ENCODE measurements at regions not wholly inside any gene's neighbourhood (a gene's known extent, or its start where the extent isn't known, plus 50 kb on each side); places are given as distances from the start of the nearest gene placed in this dataset.

DNA sequence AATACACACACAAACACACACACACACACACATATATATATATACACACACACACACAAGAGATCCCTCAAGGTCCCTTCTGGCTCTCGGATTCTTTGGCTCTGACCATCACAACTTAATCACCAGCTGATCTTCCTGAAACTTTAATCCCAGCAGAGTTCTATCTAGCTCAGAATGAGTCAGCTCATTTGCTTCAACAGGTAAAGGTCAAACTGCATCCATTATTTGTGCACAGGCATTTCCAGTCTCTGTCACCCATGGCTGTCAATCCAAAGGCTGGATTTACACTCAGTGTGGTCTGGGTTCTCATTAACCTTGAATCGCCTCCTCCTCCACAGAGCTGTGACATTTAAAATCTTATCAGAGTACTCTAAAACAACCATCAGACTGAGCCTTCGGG, 113.3 kb upstream of the TMPO start:
- H3K4me3 ChIP-seq (ENCODE audit: low read depth, low read length), result no peak overlapping the region
- ChIA-PET CTCF (interaction anchor here (1.1 to 1.8 kb wide), 2 partner anchors 9 to 131 kb away, joined by 4 to 5 read pairs; no protein-coding TSS in a partner anchor), POLR2A (no interaction called here)
- TF ChIP-seq, protein P1, sequence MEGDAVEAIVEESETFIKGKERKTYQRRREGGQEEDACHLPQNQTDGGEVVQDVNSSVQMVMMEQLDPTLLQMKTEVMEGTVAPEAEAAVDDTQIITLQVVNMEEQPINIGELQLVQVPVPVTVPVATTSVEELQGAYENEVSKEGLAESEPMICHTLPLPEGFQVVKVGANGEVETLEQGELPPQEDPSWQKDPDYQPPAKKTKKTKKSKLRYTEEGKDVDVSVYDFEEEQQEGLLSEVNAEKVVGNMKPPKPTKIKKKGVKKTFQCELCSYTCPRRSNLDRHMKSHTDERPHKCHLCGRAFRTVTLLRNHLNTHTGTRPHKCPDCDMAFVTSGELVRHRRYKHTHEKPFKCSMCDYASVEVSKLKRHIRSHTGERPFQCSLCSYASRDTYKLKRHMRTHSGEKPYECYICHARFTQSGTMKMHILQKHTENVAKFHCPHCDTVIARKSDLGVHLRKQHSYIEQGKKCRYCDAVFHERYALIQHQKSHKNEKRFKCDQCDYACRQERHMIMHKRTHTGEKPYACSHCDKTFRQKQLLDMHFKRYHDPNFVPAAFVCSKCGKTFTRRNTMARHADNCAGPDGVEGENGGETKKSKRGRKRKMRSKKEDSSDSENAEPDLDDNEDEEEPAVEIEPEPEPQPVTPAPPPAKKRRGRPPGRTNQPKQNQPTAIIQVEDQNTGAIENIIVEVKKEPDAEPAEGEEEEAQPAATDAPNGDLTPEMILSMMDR (IDR thresholded peaks at IDR 0.05; ENCODE audit: insufficient read depth, low read length, missing control alignments), result no peak
- DNase-seq (ENCODE audit: low read depth, low spot score), result no peak

DNA sequence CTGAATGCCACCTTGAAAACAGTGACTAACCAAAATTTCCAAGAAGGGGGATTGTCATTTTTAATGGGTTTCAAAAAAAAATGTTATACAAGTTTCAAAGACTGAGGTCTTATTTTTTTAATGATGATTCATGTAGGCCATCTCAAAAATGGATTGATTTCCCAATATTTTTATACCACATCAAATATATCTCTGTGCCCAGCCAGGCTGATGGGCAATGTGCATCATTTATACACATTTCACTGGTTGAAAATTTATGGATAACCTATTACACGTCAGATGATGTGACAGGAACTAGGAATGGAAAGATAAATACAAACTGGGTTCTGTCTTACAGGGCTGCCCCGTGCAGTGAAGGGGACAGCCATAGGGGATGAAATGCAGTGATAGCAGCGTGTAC, 112.7 kb upstream of the TMPO start:
- POLR2A ChIA-PET, result no interaction called here
- no peak overlapping the region for H3K4me3 ChIP-seq (ENCODE audit: low read depth, low read length)
- no peak for DNase-seq (ENCODE audit: low read depth, low spot score)
- CTCF ChIA-PET, result interaction anchor here (1.1 kb wide), 1 partner anchor 9 kb away, joined by 5 read pairs; no protein-coding TSS in a partner anchor
- TF ChIP-seq, protein P1 (IDR thresholded peaks at IDR 0.05; ENCODE audit: insufficient read depth, low read length, missing control alignments), result no peak

DNA sequence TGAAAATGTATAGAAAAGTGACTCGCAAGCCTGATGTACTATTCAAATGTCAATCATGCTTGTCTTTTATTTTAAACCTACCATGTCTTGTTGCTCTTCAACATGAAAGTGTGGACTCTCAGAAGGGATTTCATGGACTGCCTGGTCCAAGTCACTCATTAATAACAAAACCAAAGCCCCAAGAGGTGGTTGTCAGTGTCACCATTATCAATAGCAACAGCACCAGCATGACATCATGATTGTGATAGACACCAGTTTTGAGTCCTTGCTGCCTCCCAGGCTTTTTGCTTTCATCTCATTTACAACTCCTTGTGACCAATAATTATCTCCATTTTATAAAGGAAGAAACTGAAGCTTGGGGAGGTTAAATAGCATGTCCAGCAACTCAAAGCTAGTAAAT, 112.0 kb upstream of the TMPO start:
- POLR2A ChIA-PET, result no interaction called here
- CTCF ChIA-PET, result no interaction called here
- DNase-seq (ENCODE audit: low read depth, low spot score), result no peak
- no peak overlapping the region for H3K4me3 ChIP-seq (ENCODE audit: low read depth, low read length)
- TF ChIP-seq, protein P1 (IDR thresholded peaks at IDR 0.05; ENCODE audit: insufficient read depth, low read length, missing control alignments), result no peak

DNA sequence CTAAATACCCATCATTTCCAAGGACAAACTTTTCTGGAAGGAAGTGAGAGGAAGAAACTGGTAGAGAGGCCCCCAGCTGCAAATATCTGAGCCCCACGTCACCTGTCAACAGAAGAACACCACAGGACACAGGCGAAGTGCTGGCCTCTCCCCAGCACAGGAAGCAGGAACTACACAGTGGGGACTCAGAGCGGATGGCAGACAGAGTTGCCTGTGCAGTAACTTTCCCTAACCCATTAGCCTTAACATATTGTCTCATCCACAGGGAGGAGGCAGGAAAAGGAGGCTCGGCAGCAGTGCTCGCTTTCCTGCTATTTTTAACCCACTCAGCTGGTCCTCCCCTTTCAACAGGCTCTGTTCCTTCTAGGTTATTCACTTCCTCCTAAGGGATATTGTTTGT, 111.5 kb upstream of the TMPO start:
- ChIA-PET CTCF (no interaction called here), POLR2A (no interaction called here)
- H3K4me3 ChIP-seq (ENCODE audit: low read depth, low read length), result no peak overlapping the region
- DNase-seq (ENCODE audit: low read depth, low spot score), result no peak
- TF ChIP-seq, protein P1 (IDR thresholded peaks at IDR 0.05; ENCODE audit: insufficient read depth, low read length, missing control alignments), result no peak

DNA sequence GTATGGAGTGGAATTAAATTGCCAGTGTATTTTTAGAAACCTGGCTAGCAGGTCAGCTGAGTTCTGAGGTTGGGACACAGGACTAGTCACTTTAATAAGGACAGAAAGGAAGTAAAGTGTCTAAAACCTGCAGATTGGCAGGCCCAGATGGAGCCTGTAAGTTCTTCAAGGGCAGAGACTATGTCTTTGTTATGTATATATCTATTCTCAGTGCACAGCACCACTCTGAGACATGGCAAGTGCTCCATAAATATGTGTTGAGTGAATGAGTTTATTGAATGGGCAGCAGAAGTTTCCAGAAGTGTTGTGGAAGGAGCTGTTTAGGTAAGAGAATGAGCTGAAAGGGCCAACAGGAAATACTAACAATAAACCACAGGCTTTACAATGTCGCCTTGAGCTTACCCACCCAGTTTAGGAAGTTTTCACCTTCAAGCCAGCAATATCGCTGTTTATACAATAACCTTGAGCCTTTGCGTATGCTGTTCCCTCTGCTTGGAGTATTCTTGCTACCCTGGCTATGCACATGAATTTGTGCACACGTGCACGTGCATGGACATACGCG, 109.5 kb upstream of the TMPO start:
- TF ChIP-seq, protein P1 (IDR thresholded peaks at IDR 0.05; ENCODE audit: insufficient read depth, low read length, missing control alignments), result no peak
- ChIA-PET CTCF (interaction anchor here (2.7 to 3.1 kb wide), 2 partner anchors 8 to 11 kb away, joined by 11 to 14 read pairs; no protein-coding TSS in a partner anchor), POLR2A (no interaction called here)
- no peak overlapping the region for H3K4me3 ChIP-seq (ENCODE audit: low read depth, low read length)
- DNase-seq (ENCODE audit: low read depth, low spot score), result no peak

DNA sequence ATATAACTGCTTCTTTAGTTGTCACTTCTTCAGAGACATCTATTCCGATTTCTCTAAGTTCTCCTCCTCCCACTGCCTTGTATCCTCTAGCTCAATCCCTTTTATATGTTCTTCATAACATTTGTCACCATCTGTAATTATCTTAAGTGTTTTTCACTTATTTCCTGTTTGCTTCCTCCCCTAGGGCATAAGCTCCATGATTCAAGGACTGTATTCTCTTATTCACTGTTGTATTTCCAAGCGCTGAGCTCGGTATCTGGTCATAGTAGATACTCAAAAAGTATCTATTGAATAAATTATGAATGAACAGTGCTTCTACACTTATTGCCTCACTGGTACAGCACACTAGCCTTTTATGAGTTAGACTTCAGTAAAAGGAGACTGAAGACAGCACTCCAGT, 109.0 kb upstream of the TMPO start:
- ChIA-PET POLR2A (no interaction called here), CTCF (interaction anchor here (2.7 to 3.1 kb wide), 2 partner anchors 9 to 11 kb away, joined by 11 to 14 read pairs; no protein-coding TSS in a partner anchor)
- TF ChIP-seq, protein P1 (IDR thresholded peaks at IDR 0.05; ENCODE audit: insufficient read depth, low read length, missing control alignments), result no peak
- DNase-seq (ENCODE audit: low read depth, low spot score), result no peak
- no peak overlapping the region for H3K4me3 ChIP-seq (ENCODE audit: low read depth, low read length)

Data from AG04449 (cell line).